ENCODE measurements at regions not wholly inside any gene's neighbourhood (a gene's known extent, or its start where the extent isn't known, plus 50 kb on each side); places are given as distances from the start of the nearest gene placed in this dataset.

- no peak for DNase-seq
- Histone ChIP-seq H3K79me2 (ENCODE audit: low read length) (no peaks in the 10 kb centered on the region), H3K9me2 (replicated peaks; ENCODE audit: insufficient read depth, low read length) (no peaks in the 10 kb centered on the region), H3K9ac (ENCODE audit: low read length) (no peak overlapping the region), H3K4me2 (ENCODE audit: low read depth, low read length) (no peak overlapping the region), H3K4me3 (ENCODE audit: low read length) (no peak overlapping the region), H4K20me1 (ENCODE audit: insufficient read depth, low read length) (no peaks in the 10 kb centered on the region), H3K27me3 (replicated peaks; ENCODE audit: insufficient read depth, low read length) (no peaks in the 10 kb centered on the region), H3F3A (ENCODE audit: insufficient read depth, low read length) (peaks cover 17% of the 10 kb centered on the region), H2AFZ (ENCODE audit: low read length) (no peak overlapping the region), H3K4me1 (ENCODE audit: low read length) (peaks cover 18% of the 10 kb centered on the region), H3K36me3 (replicated peaks; ENCODE audit: insufficient read depth, low read length) (no peaks in the 10 kb centered on the region), H3K9me3 (replicated peaks; ENCODE audit: insufficient read depth, low read length) (no peaks in the 10 kb centered on the region), H3K27ac (ENCODE audit: low read length) (no peak overlapping the region)
- TF ChIP-seq EZH2 (optimal IDR thresholded peaks at IDR 0.05; ENCODE audit: low read depth, low read length) (no peak), CTCF (IDR thresholded peaks at IDR 0.05; ENCODE audit: low read length) (no peak), EZH2phosphoT487 (IDR thresholded peaks at IDR 0.05; ENCODE audit: low read length) (no peak)
These were observed 61.6 kb upstream of the SMOX start for GRCh38 chr20:4086771-4087687.

GRCh38 chr20:4084721-4085120 lies 63.9 kb upstream of the SMOX start:
- no peak for DNase-seq
- Histone ChIP-seq H3K9ac (ENCODE audit: low read length) (no peak overlapping the region), H3K4me2 (ENCODE audit: low read depth, low read length) (no peak overlapping the region), H3K27ac (ENCODE audit: low read length) (no peak overlapping the region), H3K36me3 (replicated peaks; ENCODE audit: insufficient read depth, low read length) (no peaks in the 10 kb centered on the region), H4K20me1 (ENCODE audit: insufficient read depth, low read length) (no peaks in the 10 kb centered on the region), H3K79me2 (ENCODE audit: low read length) (no peaks in the 10 kb centered on the region), H3K9me3 (replicated peaks; ENCODE audit: insufficient read depth, low read length) (no peaks in the 10 kb centered on the region), H3K27me3 (replicated peaks; ENCODE audit: insufficient read depth, low read length) (no peaks in the 10 kb centered on the region), H3K9me2 (replicated peaks; ENCODE audit: insufficient read depth, low read length) (no peaks in the 10 kb centered on the region), H3K4me3 (ENCODE audit: low read length) (no peak overlapping the region), H3K4me1 (ENCODE audit: low read length) (peaks cover 26% of the 10 kb centered on the region), H2AFZ (ENCODE audit: low read length) (no peak overlapping the region), H3F3A (ENCODE audit: insufficient read depth, low read length) (peaks cover 19% of the 10 kb centered on the region)
- TF ChIP-seq EZH2 (optimal IDR thresholded peaks at IDR 0.05; ENCODE audit: low read depth, low read length) (no peak), EZH2phosphoT487 (IDR thresholded peaks at IDR 0.05; ENCODE audit: low read length) (no peak), CTCF (IDR thresholded peaks at IDR 0.05; ENCODE audit: low read length) (no peak)

- Histone ChIP-seq H3K9me3 (replicated peaks; ENCODE audit: insufficient read depth, low read length) (no peaks in the 10 kb centered on the region), H3K4me3 (ENCODE audit: low read length) (no peak overlapping the region), H2AFZ (ENCODE audit: low read length) (no peak overlapping the region), H3K4me2 (ENCODE audit: low read depth, low read length) (no peak overlapping the region), H3K9ac (ENCODE audit: low read length) (no peak overlapping the region), H3K4me1 (ENCODE audit: low read length) (peaks cover 26% of the 10 kb centered on the region), H3K27me3 (replicated peaks; ENCODE audit: insufficient read depth, low read length) (no peaks in the 10 kb centered on the region), H3K79me2 (ENCODE audit: low read length) (no peaks in the 10 kb centered on the region), H3K9me2 (replicated peaks; ENCODE audit: insufficient read depth, low read length) (no peaks in the 10 kb centered on the region), H4K20me1 (ENCODE audit: insufficient read depth, low read length) (no peaks in the 10 kb centered on the region), H3K36me3 (replicated peaks; ENCODE audit: insufficient read depth, low read length) (no peaks in the 10 kb centered on the region), H3F3A (ENCODE audit: insufficient read depth, low read length) (peaks cover 19% of the 10 kb centered on the region), H3K27ac (ENCODE audit: low read length) (no peak overlapping the region)
- TF ChIP-seq CTCF (IDR thresholded peaks at IDR 0.05; ENCODE audit: low read length) (no peak), EZH2phosphoT487 (IDR thresholded peaks at IDR 0.05; ENCODE audit: low read length) (no peak), EZH2 (optimal IDR thresholded peaks at IDR 0.05; ENCODE audit: low read depth, low read length) (no peak)
- DNase-seq: no peak
These were observed 64.5 kb upstream of the SMOX start for GRCh38 chr20:4084096-4084495.

All from MM.1S (cell line).